SJSA1 (cell line): ENCODE measurements at regions not wholly inside any gene's neighbourhood (a gene's known extent, or its start where the extent isn't known, plus 50 kb on each side); places are given as distances from the start of the nearest gene placed in this dataset.
"Not testable (repeated sequence)": the region's sequence is repeated elsewhere in the genome, so short reads cannot be mapped to it uniquely, and the experiment has no call there.

Source experiments
- DNase-seq, 2 experiments: peaks; one replicate each; pipeline ENCODE4 v3.0.0-alpha.2; 2015 to 2020; ENCODE audit warnings: low spot score in 2 of 2, low read depth in 1 of 2
- H3K27ac ChIP-seq: fragments of 250-450 bp; sonication (Bioruptor Pico); 2 replicates; pipeline ENCODE4 v1.5.1; 2020; ENCODE audit warnings: mild to moderate bottlenecking, moderate library complexity
- H3K27me3 ChIP-seq: fragments of 250-450 bp; sonication (Bioruptor Pico); replicated peaks from 2 replicates; pipeline ENCODE4 v1.5.1; 2020; ENCODE audit warnings: mild to moderate bottlenecking, moderate library complexity
- H3K36me3 ChIP-seq: fragments of 250-450 bp; sonication (Bioruptor Pico); 2 replicates; pipeline ENCODE4 v1.5.1; 2020; ENCODE audit warnings: mild to moderate bottlenecking
- H3K4me1 ChIP-seq: fragments of 250-450 bp; sonication (Bioruptor Pico); replicated peaks from 2 replicates; pipeline ENCODE4 v1.6.1; 2021; ENCODE audit warnings: mild to moderate bottlenecking
- H3K4me3 ChIP-seq: fragments of 250-450 bp; sonication (Bioruptor Pico); 2 replicates; pipeline ENCODE4 v1.5.1; 2020; ENCODE audit warnings: mild to moderate bottlenecking
- H3K9me3 ChIP-seq: fragments of 250-450 bp; sonication (Bioruptor Pico); replicated peaks from 2 replicates; pipeline ENCODE4 v1.5.1; 2020; ENCODE audit warnings: mild to moderate bottlenecking

- Histone ChIP-seq H3K36me3 (no peaks in the 10 kb centered on the region), H3K4me1 (no peaks in the 10 kb centered on the region), H3K9me3 (no peaks in the 10 kb centered on the region), H3K27me3 (no peaks in the 10 kb centered on the region), H3K27ac (no peak overlapping the region), H3K4me3 (no peak overlapping the region)
- DNase-seq, result no peak
Observed at GRCh38 chr12:84198294-84198946, 714.2 kb downstream of the SLC6A15 start.

- H3K27ac ChIP-seq, result no peak overlapping the region
- no peak for DNase-seq
- no peak overlapping the region for H3K4me3 ChIP-seq
- H3K27me3 ChIP-seq, result no peaks in the 10 kb centered on the region
- no peaks in the 10 kb centered on the region for H3K36me3 ChIP-seq
- H3K9me3 ChIP-seq, result no peaks in the 10 kb centered on the region
- H3K4me1 ChIP-seq, result no peaks in the 10 kb centered on the region
Observed at GRCh38 chr12:84191779-84192178, 720.8 kb downstream of the SLC6A15 start.

GRCh38 chr12:84186433-84186832 lies 726.2 kb downstream of the SLC6A15 start:
- H3K4me1 ChIP-seq, result no peaks in the 10 kb centered on the region
- no peak for DNase-seq
- H3K4me3 ChIP-seq, result no peak overlapping the region
- peaks cover 6% of the 10 kb centered on the region; the same call in 1 of the 2 replicates for H3K9me3 ChIP-seq
- H3K27ac ChIP-seq, result no peak overlapping the region
- no peaks in the 10 kb centered on the region for H3K36me3 ChIP-seq
- H3K27me3 ChIP-seq, result no peaks in the 10 kb centered on the region

GRCh38 chr12:84183576-84183975 lies 729.0 kb downstream of the SLC6A15 start:
- no peaks in the 10 kb centered on the region for H3K36me3 ChIP-seq
- DNase-seq, result no peak
- H3K4me3 ChIP-seq, result no peak overlapping the region
- no peak overlapping the region for H3K27ac ChIP-seq
- no peaks in the 10 kb centered on the region for H3K27me3 ChIP-seq
- H3K9me3 ChIP-seq, result peaks cover 6% of the 10 kb centered on the region; the same call in 1 of the 2 replicates
- H3K4me1 ChIP-seq, result no peaks in the 10 kb centered on the region

- H3K4me3 ChIP-seq, result no peak overlapping the region
- H3K27ac ChIP-seq, result no peak overlapping the region
- no peaks in the 10 kb centered on the region for H3K36me3 ChIP-seq
- no peak for DNase-seq
- no peaks in the 10 kb centered on the region for H3K4me1 ChIP-seq
- H3K9me3 ChIP-seq, result no peaks in the 10 kb centered on the region
- H3K27me3 ChIP-seq, result no peaks in the 10 kb centered on the region
Observed at GRCh38 chr12:84174115-84174514, 738.5 kb downstream of the SLC6A15 start.

GRCh38 chr12:84172823-84173424 lies 739.7 kb downstream of the SLC6A15 start:
- Histone ChIP-seq H3K27ac (no peak overlapping the region), H3K36me3 (no peaks in the 10 kb centered on the region), H3K4me3 (no peak overlapping the region), H3K27me3 (no peaks in the 10 kb centered on the region), H3K4me1 (no peaks in the 10 kb centered on the region), H3K9me3 (no peaks in the 10 kb centered on the region; the same call in 1 of the 2 replicates)
- no peak for DNase-seq

- H3K9me3 ChIP-seq, result peaks cover 2% of the 10 kb centered on the region; the same call in 1 of the 2 replicates
- H3K36me3 ChIP-seq, result no peaks in the 10 kb centered on the region
- H3K4me1 ChIP-seq, result no peaks in the 10 kb centered on the region
- no peaks in the 10 kb centered on the region for H3K27me3 ChIP-seq
- no peak overlapping the region for H3K27ac ChIP-seq
- no peak overlapping the region for H3K4me3 ChIP-seq
- no peak for DNase-seq
Observed at GRCh38 chr12:84166812-84167211, 745.8 kb downstream of the SLC6A15 start.

- Histone ChIP-seq H3K9me3 (peaks cover 2% of the 10 kb centered on the region; the same call in 1 of the 2 replicates), H3K27ac (no peak overlapping the region), H3K27me3 (no peaks in the 10 kb centered on the region), H3K36me3 (no peaks in the 10 kb centered on the region), H3K4me1 (no peaks in the 10 kb centered on the region), H3K4me3 (no peak overlapping the region)
- DNase-seq, result no peak
Observed at GRCh38 chr12:84165998-84166571, 746.5 kb downstream of the SLC6A15 start.

GRCh38 chr12:84161296-84161695 lies 751.3 kb downstream of the SLC6A15 start:
- H3K27ac ChIP-seq, result no peak overlapping the region
- no peaks in the 10 kb centered on the region for H3K9me3 ChIP-seq
- H3K4me1 ChIP-seq, result no peaks in the 10 kb centered on the region
- no peaks in the 10 kb centered on the region for H3K27me3 ChIP-seq
- no peak overlapping the region for H3K4me3 ChIP-seq
- peak in 1 of 2 experiments; percentile 0 for DNase-seq
- no peaks in the 10 kb centered on the region for H3K36me3 ChIP-seq

GRCh38 chr12:84159260-84159659 lies 753.3 kb downstream of the SLC6A15 start:
- no peak for DNase-seq
- no peak overlapping the region for H3K4me3 ChIP-seq
- H3K27ac ChIP-seq, result no peak overlapping the region
- no peaks in the 10 kb centered on the region for H3K36me3 ChIP-seq
- H3K4me1 ChIP-seq, result no peaks in the 10 kb centered on the region
- H3K27me3 ChIP-seq, result no peaks in the 10 kb centered on the region
- no peaks in the 10 kb centered on the region for H3K9me3 ChIP-seq

- H3K27me3 ChIP-seq, result no peaks in the 10 kb centered on the region
- no peaks in the 10 kb centered on the region for H3K9me3 ChIP-seq
- no peak for DNase-seq
- no peak overlapping the region for H3K4me3 ChIP-seq
- no peaks in the 10 kb centered on the region for H3K36me3 ChIP-seq
- H3K27ac ChIP-seq, result no peak overlapping the region
- H3K4me1 ChIP-seq, result no peaks in the 10 kb centered on the region
Observed at GRCh38 chr12:84157170-84157569, 755.4 kb downstream of the SLC6A15 start.

GRCh38 chr12:84154991-84155930 lies 757.3 kb downstream of the SLC6A15 start:
- H3K36me3 ChIP-seq, H3K9me3 ChIP-seq, H3K27me3 ChIP-seq, DNase-seq, H3K4me3 ChIP-seq, H3K27ac ChIP-seq, H3K4me1 ChIP-seq: not testable (repeated sequence)

GRCh38 chr12:84154439-84154990 lies 758.1 kb downstream of the SLC6A15 start:
- not testable (repeated sequence) for H3K27me3 ChIP-seq, H3K4me1 ChIP-seq, H3K9me3 ChIP-seq, H3K4me3 ChIP-seq, DNase-seq, H3K36me3 ChIP-seq, H3K27ac ChIP-seq
